HCT116 (cell line): ENCODE measurements at regions not wholly inside any gene's neighbourhood (a gene's known extent, or its start where the extent isn't known, plus 50 kb on each side); places are given as distances from the start of the nearest gene placed in this dataset.

Experiments used
- ATF3 ChIP-seq: IDR thresholded peaks from 2 replicates; pipeline ENCODE4 v1.6.1; 2012
- EZH2 ChIP-seq: fragments of 200-600 bp; sonication (generic); IDR thresholded peaks from 2 replicates; pipeline ENCODE4 v1.6.1; 2017; ENCODE audit warnings: antibody characterized with exemption, mixed run types
- SRF ChIP-seq: IDR thresholded peaks from 2 replicates; pipeline ENCODE4 v1.6.1; 2012; ENCODE audit warnings: low read depth

GRCh38 chr10:16182144-16182543 is 254.7 kb upstream of the PTER start:
- TF ChIP-seq ATF3 (no peak), EZH2 (no peak), SRF (no peak)
